CD14-positive monocyte (primary cell): ENCODE measurements at regions not wholly inside any gene's neighbourhood (a gene's known extent, or its start where the extent isn't known, plus 50 kb on each side); places are given as distances from the start of the nearest gene placed in this dataset.

Experiments used
- DNase-seq, 3 donors: peaks; one replicate each; pipeline ENCODE4 v3.0.0-alpha.2; 2011 to 2022
- H2AFZ ChIP-seq: 2 replicates; pipeline ENCODE4 v1.6.0; 2012; ENCODE audit warnings: mild to moderate bottlenecking, low read depth, low read length, inconsistent platforms; ENCODE audit not compliant: insufficient read depth, poor library complexity, severe bottlenecking
- H3K27ac ChIP-seq, 2 donors: 1 replicate in 1 of 2; 2 replicates in 1 of 2; pipeline ENCODE4 v1.5.1; 2012 to 2013; ENCODE audit warnings: low read length in 2 of 2, control low read depth in 1 of 2, inconsistent platforms in 1 of 2, low read depth in 1 of 2, mild to moderate bottlenecking in 1 of 2
- H3K27me3 ChIP-seq, 2 donors: one replicate each; pipeline versions ENCODE4 v1.6.0 to v1.6.1; 2011 to 2013; ENCODE audit warnings: low read length in 2 of 2; ENCODE audit not compliant: control insufficient read depth in 2 of 2, insufficient read depth in 2 of 2
- H3K36me3 ChIP-seq, 2 donors: replicated peaks in 1 of 2; 1 replicate in 1 of 2; 2 replicates in 1 of 2; pipeline versions ENCODE4 v1.5.1 to v1.6.1; 2012 to 2013; ENCODE audit warnings: low read length in 2 of 2, control low read depth in 1 of 2, inconsistent platforms in 1 of 2, mild to moderate bottlenecking in 1 of 2; ENCODE audit not compliant: insufficient read depth in 2 of 2, control insufficient read depth in 1 of 2
- H3K4me1 ChIP-seq, 2 donors: 1 replicate in 1 of 2; 2 replicates in 1 of 2; pipeline versions ENCODE4 v1.5.1 to v1.6.1; 2012 to 2013; ENCODE audit warnings: low read length in 2 of 2, control low read depth in 1 of 2, inconsistent platforms in 1 of 2, mild to moderate bottlenecking in 1 of 2, moderate library complexity in 1 of 2; ENCODE audit not compliant: insufficient read depth in 2 of 2, control insufficient read depth in 1 of 2
- H3K4me2 ChIP-seq: replicated peaks from 2 replicates; pipeline ENCODE3; 2012; ENCODE audit warnings: low read length, moderate library complexity, mild to moderate bottlenecking; ENCODE audit not compliant: poor library complexity, severe bottlenecking; ENCODE audit errors: extremely low read depth
- H3K4me3 ChIP-seq, 3 experiments: fragments of 200-600 bp in 1 of 3; sonication (generic) in 1 of 3; replicated peaks in 1 of 3; 1 replicate in 2 of 3; 2 replicates in 1 of 3; pipeline ENCODE4 v1.5.1; 2011 to 2013; ENCODE audit warnings: low read length in 3 of 3, mild to moderate bottlenecking in 3 of 3, control low read depth in 2 of 3, low read depth in 2 of 3, inconsistent platforms in 1 of 3, moderate library complexity in 1 of 3
- H3K79me2 ChIP-seq: 2 replicates; pipeline ENCODE4 v1.6.0; 2012; ENCODE audit warnings: mild to moderate bottlenecking, control low read depth, inconsistent platforms, low read length, moderate library complexity; ENCODE audit not compliant: insufficient read depth
- H3K9ac ChIP-seq: 2 replicates; pipeline ENCODE4 v1.6.0; 2017; ENCODE audit warnings: low read length, mild to moderate bottlenecking; ENCODE audit not compliant: insufficient read depth, poor library complexity, severe bottlenecking
- H3K9me3 ChIP-seq, 2 donors: replicated peaks in 1 of 2; 1 replicate in 1 of 2; 2 replicates in 1 of 2; pipeline versions ENCODE4 v1.5.1 to v1.6.1; 2012 to 2013; ENCODE audit warnings: low read length in 2 of 2, control low read depth in 1 of 2; ENCODE audit not compliant: control insufficient read depth in 1 of 2, insufficient read depth in 1 of 2
- H4K20me1 ChIP-seq: 2 replicates; pipeline ENCODE4 v1.6.0; 2012; ENCODE audit warnings: mild to moderate bottlenecking, low read length, control low read depth, moderate library complexity; ENCODE audit not compliant: insufficient read depth
- H3K27ac Mint-ChIP-seq, 7 donors: one replicate each; pipeline ENCODE4 v1.8.0; 2020; ENCODE audit warnings: mild to moderate bottlenecking in 7 of 7, mixed read lengths in 7 of 7, moderate library complexity in 6 of 7, inconsistent platforms in 2 of 7
- H3K27me3 Mint-ChIP-seq, 3 donors: one replicate each; pipeline ENCODE4 v1.8.0; 2021 to 2022; ENCODE audit warnings: low read depth in 3 of 3, mild to moderate bottlenecking in 3 of 3, mixed read lengths in 3 of 3, moderate library complexity in 3 of 3, inconsistent platforms in 1 of 3
- H3K36me3 Mint-ChIP-seq, 2 donors: one replicate each; pipeline ENCODE4 v1.8.0; 2020; ENCODE audit warnings: mixed read lengths in 2 of 2, inconsistent platforms in 1 of 2, mild to moderate bottlenecking in 1 of 2
- H3K4me1 Mint-ChIP-seq: one replicate; pipeline ENCODE4 v1.8.0; 2020; ENCODE audit warnings: mild to moderate bottlenecking, mixed read lengths
- H3K4me3 Mint-ChIP-seq, 2 donors: one replicate each; pipeline ENCODE4 v1.8.0; 2020; ENCODE audit warnings: mild to moderate bottlenecking in 2 of 2, mixed read lengths in 2 of 2, moderate library complexity in 1 of 2
- H3K9me3 Mint-ChIP-seq, 7 donors: one replicate each; pipeline ENCODE4 v1.8.0; 2020 to 2022; ENCODE audit warnings: mixed read lengths in 7 of 7, mild to moderate bottlenecking in 6 of 7, moderate library complexity in 6 of 7, inconsistent platforms in 2 of 7
- WGBS: methylation state at CpG from one replicate; pipeline ENCODE4 v1.1.5; 2013; ENCODE audit warnings: missing lambda C conversion rate; ENCODE audit not compliant: insufficient coverage; 5-methylcytosine and 5-hydroxymethylcytosine counted together
- intact Hi-C, 2 donors: fragments of 100-400 bp; cut with micrococcal nuclease; formaldehyde crosslinking; loops; one replicate each; pipeline versions ENCODE4 v1.15.0 to v1.15.1; 2023
- TF ChIP-seq, protein P1 (sequence below): fragments of 200-600 bp; IDR thresholded peaks from one replicate; pipeline ENCODE4 v1.8.0; 2022; ENCODE audit warnings: antibody characterized with exemption, mild to moderate bottlenecking

DNA sequence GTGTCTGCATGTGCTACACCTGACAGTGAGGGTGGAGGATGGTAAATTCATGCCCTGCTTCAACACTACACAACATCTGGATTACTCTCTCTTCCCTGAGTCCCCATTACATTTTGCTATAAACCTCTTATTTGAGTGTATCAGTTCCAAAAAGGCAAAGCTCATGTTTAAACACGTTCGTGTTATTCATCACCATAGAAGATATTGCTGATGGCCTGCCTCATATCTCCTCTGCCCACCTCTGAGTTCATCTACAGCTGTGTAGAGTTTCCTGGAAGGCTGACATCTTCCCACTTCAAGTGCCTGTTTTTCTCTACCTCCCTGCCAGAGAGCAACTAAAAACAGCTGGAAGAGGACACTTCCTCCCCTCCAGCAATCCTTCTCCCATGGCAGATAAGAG lies 433.2 kb downstream of the ISL1 start:
- Histone ChIP-seq H2AFZ (no peak overlapping the region), H3K9me3 (peaks cover 0 to 10% of the 10 kb centered on the region in 2 donors), H3K9ac (no peak overlapping the region), H3K36me3 (no peaks in the 10 kb centered on the region), H3K4me3 (no peak overlapping the region), H3K4me1 (no peaks in the 10 kb centered on the region), H3K27ac (no peak overlapping the region), H4K20me1 (no peaks in the 10 kb centered on the region), H3K4me2 (no peak overlapping the region), H3K27me3 (no peaks in the 10 kb centered on the region), H3K79me2 (no peaks in the 10 kb centered on the region)
- no peaks in the 10 kb centered on the region for H3K4me1 Mint-ChIP-seq
- H3K9me3 Mint-ChIP-seq = peaks cover 0 to 9% (median 1%) of the 10 kb centered on the region in 7 donors
- 100% methylated on average over 2 of the region's 2 CpGs for WGBS
- no peak for DNase-seq
- H3K27me3 Mint-ChIP-seq = no peaks in the 10 kb centered on the region
- intact Hi-C loops = no loop called here
- H3K36me3 Mint-ChIP-seq = no peaks in the 10 kb centered on the region
- no peak overlapping the region for H3K4me3 Mint-ChIP-seq
- H3K27ac Mint-ChIP-seq = no peak overlapping the region
- TF ChIP-seq, protein P1, sequence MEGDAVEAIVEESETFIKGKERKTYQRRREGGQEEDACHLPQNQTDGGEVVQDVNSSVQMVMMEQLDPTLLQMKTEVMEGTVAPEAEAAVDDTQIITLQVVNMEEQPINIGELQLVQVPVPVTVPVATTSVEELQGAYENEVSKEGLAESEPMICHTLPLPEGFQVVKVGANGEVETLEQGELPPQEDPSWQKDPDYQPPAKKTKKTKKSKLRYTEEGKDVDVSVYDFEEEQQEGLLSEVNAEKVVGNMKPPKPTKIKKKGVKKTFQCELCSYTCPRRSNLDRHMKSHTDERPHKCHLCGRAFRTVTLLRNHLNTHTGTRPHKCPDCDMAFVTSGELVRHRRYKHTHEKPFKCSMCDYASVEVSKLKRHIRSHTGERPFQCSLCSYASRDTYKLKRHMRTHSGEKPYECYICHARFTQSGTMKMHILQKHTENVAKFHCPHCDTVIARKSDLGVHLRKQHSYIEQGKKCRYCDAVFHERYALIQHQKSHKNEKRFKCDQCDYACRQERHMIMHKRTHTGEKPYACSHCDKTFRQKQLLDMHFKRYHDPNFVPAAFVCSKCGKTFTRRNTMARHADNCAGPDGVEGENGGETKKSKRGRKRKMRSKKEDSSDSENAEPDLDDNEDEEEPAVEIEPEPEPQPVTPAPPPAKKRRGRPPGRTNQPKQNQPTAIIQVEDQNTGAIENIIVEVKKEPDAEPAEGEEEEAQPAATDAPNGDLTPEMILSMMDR = no peak

DNA sequence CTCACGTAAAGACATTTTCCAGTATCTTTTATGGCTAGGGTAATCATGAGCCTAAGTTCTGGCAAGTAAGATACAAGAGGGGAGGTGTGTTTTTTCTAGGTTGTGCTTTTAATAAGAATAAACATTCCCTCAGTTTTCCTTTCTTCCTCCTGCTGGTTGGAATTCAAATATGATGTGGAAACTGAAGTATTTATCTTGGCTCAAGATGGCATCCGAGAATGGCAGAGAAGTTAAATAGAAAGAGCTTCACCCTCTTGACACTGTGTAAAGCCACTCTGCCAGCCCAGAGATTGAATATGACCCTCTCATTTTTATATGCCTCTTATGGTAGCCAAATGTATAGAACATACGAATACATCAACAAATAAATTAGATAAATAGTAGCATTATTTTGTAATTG lies 438.4 kb downstream of the ISL1 start:
- no peak for DNase-seq
- Histone ChIP-seq H3K4me2 (no peak overlapping the region), H3K36me3 (no peaks in the 10 kb centered on the region), H3K9me3 (no peaks in the 10 kb centered on the region), H2AFZ (no peak overlapping the region), H3K79me2 (no peaks in the 10 kb centered on the region), H3K27me3 (no peaks in the 10 kb centered on the region), H3K4me1 (no peaks in the 10 kb centered on the region), H3K4me3 (no peak overlapping the region), H3K27ac (no peak overlapping the region), H4K20me1 (no peaks in the 10 kb centered on the region), H3K9ac (no peak overlapping the region)
- H3K27ac Mint-ChIP-seq = no peak overlapping the region
- no peaks in the 10 kb centered on the region for H3K4me1 Mint-ChIP-seq
- TF ChIP-seq, protein P1 = no peak
- no peak overlapping the region for H3K4me3 Mint-ChIP-seq
- no CpG with 5 or more reads among the region's 3 CpGs for WGBS
- intact Hi-C loops = no loop called here
- no peaks in the 10 kb centered on the region for H3K27me3 Mint-ChIP-seq
- no peaks in the 10 kb centered on the region for H3K36me3 Mint-ChIP-seq
- peaks cover 0 to 3% (median 0%) of the 10 kb centered on the region in 7 donors for H3K9me3 Mint-ChIP-seq
